ENCODE measurements at regions not wholly inside any gene's neighbourhood (a gene's known extent, or its start where the extent isn't known, plus 50 kb on each side); places are given as distances from the start of the nearest gene placed in this dataset.

DNA sequence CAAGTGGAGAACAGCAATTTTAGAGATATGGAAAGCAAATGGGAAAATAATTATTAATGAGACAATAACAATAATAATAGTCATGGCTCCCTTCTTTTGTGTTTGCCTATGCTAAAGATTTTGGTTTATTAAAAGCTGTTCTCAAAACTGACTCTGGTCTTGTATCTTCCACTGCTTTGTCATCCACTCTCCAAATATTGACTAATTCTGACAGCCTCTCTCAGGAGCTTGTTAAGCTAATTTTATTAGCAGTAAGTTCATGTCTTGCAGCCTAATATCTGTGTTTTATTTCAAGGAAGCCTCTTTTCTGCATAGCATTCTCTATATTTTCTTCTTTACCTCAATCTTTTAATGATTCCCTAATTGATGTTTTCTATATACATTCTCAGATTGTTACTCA lies 1419.8 kb downstream of the ARAP2 start:
- TF ChIP-seq, protein P1, sequence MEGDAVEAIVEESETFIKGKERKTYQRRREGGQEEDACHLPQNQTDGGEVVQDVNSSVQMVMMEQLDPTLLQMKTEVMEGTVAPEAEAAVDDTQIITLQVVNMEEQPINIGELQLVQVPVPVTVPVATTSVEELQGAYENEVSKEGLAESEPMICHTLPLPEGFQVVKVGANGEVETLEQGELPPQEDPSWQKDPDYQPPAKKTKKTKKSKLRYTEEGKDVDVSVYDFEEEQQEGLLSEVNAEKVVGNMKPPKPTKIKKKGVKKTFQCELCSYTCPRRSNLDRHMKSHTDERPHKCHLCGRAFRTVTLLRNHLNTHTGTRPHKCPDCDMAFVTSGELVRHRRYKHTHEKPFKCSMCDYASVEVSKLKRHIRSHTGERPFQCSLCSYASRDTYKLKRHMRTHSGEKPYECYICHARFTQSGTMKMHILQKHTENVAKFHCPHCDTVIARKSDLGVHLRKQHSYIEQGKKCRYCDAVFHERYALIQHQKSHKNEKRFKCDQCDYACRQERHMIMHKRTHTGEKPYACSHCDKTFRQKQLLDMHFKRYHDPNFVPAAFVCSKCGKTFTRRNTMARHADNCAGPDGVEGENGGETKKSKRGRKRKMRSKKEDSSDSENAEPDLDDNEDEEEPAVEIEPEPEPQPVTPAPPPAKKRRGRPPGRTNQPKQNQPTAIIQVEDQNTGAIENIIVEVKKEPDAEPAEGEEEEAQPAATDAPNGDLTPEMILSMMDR (IDR thresholded peaks at IDR 0.05) = no peak
- no peak for TF ChIP-seq POLR2AphosphoS5 (IDR thresholded peaks at IDR 0.05)
- no peak for TF ChIP-seq POLR2A (IDR thresholded peaks at IDR 0.05)
- no peaks in the 10 kb centered on the region for H3K4me1 ChIP-seq (replicated peaks)
- no peaks in the 10 kb centered on the region for H3K27me3 ChIP-seq (replicated peaks; ENCODE audit: insufficient read depth)
- intact Hi-C loops (cut with DNase I) = no loop called here
- DNase-seq (ENCODE audit: low spot score) = no peak
- H3K36me3 ChIP-seq = no peaks in the 10 kb centered on the region
- no peak overlapping the region for H3K27ac ChIP-seq
- no peaks in the 10 kb centered on the region for H3K9me3 ChIP-seq
- no peak overlapping the region for H3K4me3 ChIP-seq

DNA sequence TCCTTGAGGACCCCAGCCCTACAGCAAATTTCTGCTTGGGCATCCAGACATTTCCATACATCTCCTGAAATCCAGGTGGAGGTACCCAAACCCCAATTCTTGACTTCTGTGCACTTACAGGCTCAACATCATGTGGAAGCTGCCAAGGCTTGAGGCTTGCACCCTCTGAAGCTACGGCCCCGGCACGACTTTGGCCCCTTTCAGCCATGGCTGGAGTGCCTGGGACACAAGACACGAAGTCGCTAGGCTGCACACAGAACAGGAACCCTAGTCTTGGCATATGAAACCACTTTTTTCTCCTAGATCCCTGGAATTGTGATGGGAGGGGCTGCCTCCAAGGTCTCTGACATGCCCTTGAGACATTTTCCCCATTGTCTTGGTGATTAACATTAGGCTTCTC lies 1417.7 kb downstream of the ARAP2 start:
- WGBS = 94% methylated on average over 5 of the region's 5 CpGs
- DNase-seq (ENCODE audit: low spot score) = no peak
- Histone ChIP-seq H3K27ac (no peak overlapping the region), H3K27me3 (replicated peaks; ENCODE audit: insufficient read depth) (no peaks in the 10 kb centered on the region), H3K36me3 (no peaks in the 10 kb centered on the region), H3K9me3 (no peaks in the 10 kb centered on the region), H3K4me3 (no peak overlapping the region), H3K4me1 (replicated peaks) (no peaks in the 10 kb centered on the region)
- intact Hi-C loops (cut with DNase I) = no loop called here
- TF ChIP-seq, protein P1 (IDR thresholded peaks at IDR 0.05) = no peak
- TF ChIP-seq POLR2AphosphoS5 (IDR thresholded peaks at IDR 0.05) (no peak), POLR2A (IDR thresholded peaks at IDR 0.05) (no peak)

DNA sequence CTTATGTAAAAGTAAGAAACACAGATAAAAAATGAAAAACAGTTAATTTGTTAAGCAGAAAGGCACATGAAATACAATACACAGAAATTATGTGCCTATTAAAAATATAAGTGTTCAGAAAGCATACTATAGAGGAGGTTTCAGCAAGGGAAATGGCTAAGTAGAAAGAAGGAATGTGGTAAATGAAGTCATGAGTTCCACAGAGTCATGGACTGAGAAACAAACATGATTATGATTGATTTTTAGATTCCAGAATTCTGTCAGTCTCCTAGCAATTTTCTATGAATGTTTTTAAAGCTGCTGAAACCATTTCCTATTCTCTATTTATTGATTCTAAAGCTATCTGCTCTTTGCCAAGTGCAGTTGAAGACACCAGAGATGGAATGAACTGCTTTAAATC lies 1398.4 kb downstream of the ARAP2 start:
- H3K4me3 ChIP-seq = no peak overlapping the region
- no peak overlapping the region for H3K27ac ChIP-seq
- H3K27me3 ChIP-seq (replicated peaks; ENCODE audit: insufficient read depth) = no peaks in the 10 kb centered on the region
- no peak for TF ChIP-seq POLR2A (IDR thresholded peaks at IDR 0.05)
- TF ChIP-seq POLR2AphosphoS5 (IDR thresholded peaks at IDR 0.05) = no peak
- TF ChIP-seq, protein P1 (IDR thresholded peaks at IDR 0.05) = no peak
- DNase-seq (ENCODE audit: low spot score) = no peak
- H3K9me3 ChIP-seq = no peaks in the 10 kb centered on the region
- no peaks in the 10 kb centered on the region for H3K4me1 ChIP-seq (replicated peaks)
- H3K36me3 ChIP-seq = no peaks in the 10 kb centered on the region
- intact Hi-C loops (cut with DNase I) = no loop called here

DNA sequence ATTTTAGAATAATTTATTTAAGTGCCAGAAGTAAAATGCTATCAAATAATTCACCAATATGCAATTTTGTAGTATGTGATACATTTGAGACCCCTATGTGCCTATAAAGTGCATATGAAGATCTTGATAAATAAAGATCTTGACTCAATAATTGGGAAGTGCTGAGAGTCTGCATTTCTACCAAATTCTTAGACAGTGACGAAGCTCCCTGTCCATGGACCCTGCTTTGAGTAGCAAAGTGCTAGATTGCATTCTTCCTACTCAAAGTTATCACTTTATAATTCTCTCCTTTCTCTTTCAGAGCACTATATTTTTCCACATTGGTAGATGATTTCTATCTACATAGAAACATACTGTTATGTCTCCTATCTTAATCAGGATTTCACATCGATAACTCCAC lies 1393.9 kb downstream of the ARAP2 start:
- intact Hi-C loops (cut with DNase I) = no loop called here
- 41% methylated on average over 2 of the region's 2 CpGs for WGBS
- Histone ChIP-seq H3K9me3 (no peaks in the 10 kb centered on the region), H3K4me3 (no peak overlapping the region), H3K36me3 (no peaks in the 10 kb centered on the region), H3K27me3 (replicated peaks; ENCODE audit: insufficient read depth) (no peaks in the 10 kb centered on the region), H3K27ac (no peak overlapping the region), H3K4me1 (replicated peaks) (no peaks in the 10 kb centered on the region)
- DNase-seq (ENCODE audit: low spot score) = no peak
- TF ChIP-seq POLR2A (IDR thresholded peaks at IDR 0.05) (no peak), POLR2AphosphoS5 (IDR thresholded peaks at IDR 0.05) (no peak)
- TF ChIP-seq, protein P1 (IDR thresholded peaks at IDR 0.05) = no peak

DNA sequence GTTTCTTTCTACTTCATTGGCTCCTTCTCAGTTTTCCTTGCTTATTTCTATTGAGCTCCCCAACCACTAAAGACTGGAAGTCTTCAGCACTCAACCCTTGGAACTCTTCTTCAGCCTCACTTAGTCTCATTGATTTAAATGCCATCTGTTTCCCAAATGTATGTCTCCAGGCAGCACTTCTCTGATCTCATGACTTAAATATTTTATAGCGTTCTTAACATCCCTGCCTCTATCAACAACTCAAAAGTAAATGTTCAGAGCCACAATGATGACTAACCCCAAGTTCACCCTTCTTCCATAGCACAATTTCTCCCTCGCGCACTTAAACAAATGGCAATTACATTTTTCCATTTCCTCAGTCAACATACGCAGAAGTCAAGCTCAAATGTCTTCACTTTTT lies 1393.3 kb downstream of the ARAP2 start:
- H3K27me3 ChIP-seq (replicated peaks; ENCODE audit: insufficient read depth) = no peaks in the 10 kb centered on the region
- H3K4me1 ChIP-seq (replicated peaks) = no peaks in the 10 kb centered on the region
- H3K4me3 ChIP-seq = no peak overlapping the region
- WGBS = 55% methylated on average over 4 of the region's 4 CpGs
- TF ChIP-seq, protein P1 (IDR thresholded peaks at IDR 0.05) = no peak
- TF ChIP-seq POLR2AphosphoS5 (IDR thresholded peaks at IDR 0.05) (no peak), POLR2A (IDR thresholded peaks at IDR 0.05) (no peak)
- no peak for DNase-seq (ENCODE audit: low spot score)
- no peaks in the 10 kb centered on the region for H3K36me3 ChIP-seq
- no peak overlapping the region for H3K27ac ChIP-seq
- no peaks in the 10 kb centered on the region for H3K9me3 ChIP-seq
- intact Hi-C loops (cut with DNase I) = no loop called here
